Immature natural killer cell (primary cell): ENCODE measurements at regions not wholly inside any gene's neighbourhood (a gene's known extent, or its start where the extent isn't known, plus 50 kb on each side); places are given as distances from the start of the nearest gene placed in this dataset.

ENCODE experiments used
- DNase-seq, 3 donors: peaks; one replicate each; pipeline ENCODE4 v3.0.0; 2022; ENCODE audit warnings: mixed read lengths in 1 of 3
- H3K27ac Mint-ChIP-seq, 6 donors: one replicate each; pipeline ENCODE4 v1.8.0; 2020; ENCODE audit warnings: mixed read lengths in 6 of 6, mild to moderate bottlenecking in 5 of 6, inconsistent platforms in 4 of 6, moderate library complexity in 3 of 6
- H3K27me3 Mint-ChIP-seq, 3 donors: one replicate each; pipeline ENCODE4 v1.8.0; 2020 to 2021; ENCODE audit warnings: low read depth in 3 of 3, mild to moderate bottlenecking in 3 of 3, mixed read lengths in 3 of 3, moderate library complexity in 3 of 3, inconsistent platforms in 1 of 3
- H3K36me3 Mint-ChIP-seq, 3 donors: one replicate each; pipeline ENCODE4 v1.8.0; 2020; ENCODE audit warnings: mixed read lengths in 3 of 3, inconsistent platforms in 2 of 3, mild to moderate bottlenecking in 2 of 3
- H3K4me1 Mint-ChIP-seq, 2 donors: one replicate each; pipeline ENCODE4 v1.8.0; 2020; ENCODE audit warnings: inconsistent platforms in 2 of 2, mild to moderate bottlenecking in 2 of 2, mixed read lengths in 2 of 2, moderate library complexity in 1 of 2
- H3K4me3 Mint-ChIP-seq, 5 donors: one replicate each; pipeline ENCODE4 v1.8.0; 2020; ENCODE audit warnings: mild to moderate bottlenecking in 5 of 5, mixed read lengths in 5 of 5, inconsistent platforms in 3 of 5, moderate library complexity in 3 of 5
- H3K9me3 Mint-ChIP-seq, 6 donors: one replicate each; pipeline ENCODE4 v1.8.0; 2020; ENCODE audit warnings: mild to moderate bottlenecking in 6 of 6, mixed read lengths in 6 of 6, inconsistent platforms in 4 of 6, moderate library complexity in 3 of 6

GRCh38 chr13:78299832-78300623 lies 303.3 kb downstream of the POU4F1 start:
- Mint-ChIP-seq H3K36me3 (peaks cover 0 to 4% (median 0%) of the 10 kb centered on the region in 3 donors), H3K27me3 (no peaks in the 10 kb centered on the region), H3K4me1 (no peaks in the 10 kb centered on the region), H3K27ac (no peak overlapping the region), H3K9me3 (peaks cover 0 to 7% (median under 1%) of the 10 kb centered on the region in 6 donors), H3K4me3 (no peak overlapping the region)
- no peak for DNase-seq

GRCh38 chr13:78298657-78299056 lies 304.7 kb downstream of the POU4F1 start:
- no peaks in the 10 kb centered on the region for H3K4me1 Mint-ChIP-seq

DNA sequence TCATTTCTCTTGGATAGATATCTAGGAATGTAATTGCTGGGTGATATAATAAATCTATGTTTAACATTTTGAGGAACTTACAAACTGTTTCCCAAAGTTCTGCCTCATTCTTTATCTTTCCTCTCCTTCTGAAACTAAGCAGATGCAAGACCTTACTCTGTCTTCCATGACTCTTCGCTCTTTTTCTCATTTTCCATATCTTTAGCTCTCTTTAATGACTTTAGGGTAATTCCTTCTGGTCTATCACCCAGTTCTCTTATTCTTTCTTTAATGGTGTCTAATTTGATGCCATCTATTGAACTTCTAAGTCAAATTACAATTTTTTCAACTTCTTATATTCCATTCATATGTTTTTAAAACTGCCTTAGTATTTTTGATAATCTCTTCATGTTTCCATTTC lies 316.6 kb downstream of the POU4F1 start:
- H3K36me3 Mint-ChIP-seq: no peaks in the 10 kb centered on the region
- H3K4me3 Mint-ChIP-seq: no peak overlapping the region
- no peaks in the 10 kb centered on the region for H3K4me1 Mint-ChIP-seq
- DNase-seq: no peak
- H3K27ac Mint-ChIP-seq: no peak overlapping the region
- H3K27me3 Mint-ChIP-seq: peaks cover 0 to 1% (median 0%) of the 10 kb centered on the region in 3 donors
- peaks cover 5 to 27% (median 10%) of the 10 kb centered on the region in 6 donors for H3K9me3 Mint-ChIP-seq

More at GRCh38 chr13:78298657-78299056, 304.7 kb downstream of the POU4F1 start:
- Mint-ChIP-seq H3K27me3 (no peaks in the 10 kb centered on the region), H3K27ac (no peak overlapping the region), H3K36me3 (peaks cover 0 to 4% (median 0%) of the 10 kb centered on the region in 3 donors), H3K9me3 (peaks cover 0 to 7% (median under 1%) of the 10 kb centered on the region in 6 donors), H3K4me3 (no peak overlapping the region)
- DNase-seq: no peak

GRCh38 chr13:78265098-78265497 lies 338.3 kb downstream of the POU4F1 start:
- H3K27me3 Mint-ChIP-seq: no peaks in the 10 kb centered on the region
- H3K4me3 Mint-ChIP-seq: no peak overlapping the region
- H3K9me3 Mint-ChIP-seq: peaks cover 0 to 4% (median 0%) of the 10 kb centered on the region in 6 donors
- DNase-seq: no peak
- H3K36me3 Mint-ChIP-seq: no peaks in the 10 kb centered on the region
- H3K4me1 Mint-ChIP-seq: no peaks in the 10 kb centered on the region
- H3K27ac Mint-ChIP-seq: no peak overlapping the region

GRCh38 chr13:78258304-78258703 lies 339.7 kb upstream of the EDNRB start:
- Mint-ChIP-seq H3K36me3 (no peaks in the 10 kb centered on the region), H3K9me3 (peaks cover 0 to 5% (median 4%) of the 10 kb centered on the region in 6 donors), H3K4me3 (no peak overlapping the region), H3K27ac (no peak overlapping the region), H3K27me3 (no peaks in the 10 kb centered on the region), H3K4me1 (no peaks in the 10 kb centered on the region)
- DNase-seq: no peak

GRCh38 chr13:78256484-78256883 lies 337.9 kb upstream of the EDNRB start:
- Mint-ChIP-seq H3K4me1 (no peaks in the 10 kb centered on the region), H3K4me3 (no peak overlapping the region), H3K36me3 (no peaks in the 10 kb centered on the region), H3K27me3 (no peaks in the 10 kb centered on the region), H3K27ac (no peak overlapping the region), H3K9me3 (peaks cover 0 to 5% (median 3%) of the 10 kb centered on the region in 6 donors)
- no peak for DNase-seq

DNA sequence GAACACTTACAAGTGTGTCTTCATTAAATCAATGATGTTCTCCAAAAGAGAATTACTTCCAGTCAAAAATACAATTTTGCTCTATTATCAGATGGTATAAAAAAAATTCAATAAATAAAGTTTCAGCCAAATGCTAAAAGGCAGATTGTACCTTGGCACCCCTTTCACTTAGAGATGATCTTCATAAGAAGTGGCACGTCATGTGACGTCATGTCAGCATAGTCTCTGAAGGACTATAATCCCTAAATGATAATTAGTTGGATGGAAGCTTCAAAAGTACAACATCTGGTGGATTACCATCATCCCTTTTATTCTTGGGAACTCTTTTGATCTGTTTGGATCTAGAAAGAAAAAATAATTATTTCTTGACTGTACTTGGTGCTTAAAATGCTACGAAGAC lies 335.5 kb upstream of the EDNRB start:
- Mint-ChIP-seq H3K27me3 (no peaks in the 10 kb centered on the region), H3K36me3 (no peaks in the 10 kb centered on the region), H3K4me3 (no peak overlapping the region), H3K9me3 (peaks cover 0 to 2% (median under 1%) of the 10 kb centered on the region in 6 donors), H3K4me1 (no peaks in the 10 kb centered on the region), H3K27ac (no peak overlapping the region)
- DNase-seq: no peak

GRCh38 chr13:78247362-78247761 lies 328.7 kb upstream of the EDNRB start:
- Mint-ChIP-seq H3K27me3 (peaks cover 0 to 2% (median 0%) of the 10 kb centered on the region in 3 donors), H3K4me1 (no peaks in the 10 kb centered on the region), H3K27ac (no peak overlapping the region), H3K9me3 (peaks cover 0 to 2% (median 0%) of the 10 kb centered on the region in 6 donors), H3K36me3 (no peaks in the 10 kb centered on the region), H3K4me3 (no peak overlapping the region)
- no peak for DNase-seq

DNA sequence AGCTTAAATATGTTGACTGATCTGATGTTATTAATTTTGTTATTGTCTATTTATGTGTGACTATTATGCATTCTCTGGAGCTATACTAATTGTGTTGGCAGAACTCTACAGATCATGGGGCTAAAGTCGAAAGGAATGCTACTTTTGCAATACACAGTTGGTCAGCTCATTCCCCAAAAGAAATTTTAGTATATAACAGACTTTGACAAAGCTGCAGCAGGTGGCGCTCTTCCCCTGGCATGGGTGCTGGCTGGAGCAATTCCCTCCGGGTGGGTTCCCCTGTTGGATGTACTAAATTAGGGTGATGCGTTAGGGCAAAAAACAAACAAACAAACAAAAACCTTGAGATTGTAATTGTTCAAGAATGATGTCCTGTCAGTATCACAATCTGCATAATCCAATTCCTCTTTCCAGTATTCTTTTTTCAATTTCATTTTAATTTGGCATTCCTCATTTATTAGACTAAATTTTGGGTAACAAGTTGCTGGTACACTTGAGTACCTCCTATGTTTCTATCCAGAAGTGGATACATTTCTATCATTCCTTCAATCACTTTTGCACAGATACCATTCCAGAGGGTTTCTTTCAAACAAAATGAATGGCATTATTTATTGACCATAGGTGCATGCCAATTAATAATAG lies 322.8 kb upstream of the EDNRB start:
- Mint-ChIP-seq H3K27me3 (peaks cover 0 to 2% (median 0%) of the 10 kb centered on the region in 3 donors), H3K36me3 (no peaks in the 10 kb centered on the region), H3K27ac (no peak overlapping the region), H3K4me3 (no peak overlapping the region), H3K4me1 (no peaks in the 10 kb centered on the region), H3K9me3 (peaks cover 0 to 3% (median under 1%) of the 10 kb centered on the region in 6 donors)
- no peak for DNase-seq

- H3K4me1 Mint-ChIP-seq: no peaks in the 10 kb centered on the region
- no peak overlapping the region for H3K4me3 Mint-ChIP-seq
- DNase-seq: no peak
- no peak overlapping the region for H3K27ac Mint-ChIP-seq
- peaks cover 0 to 6% (median under 1%) of the 10 kb centered on the region in 6 donors for H3K9me3 Mint-ChIP-seq
- H3K36me3 Mint-ChIP-seq: no peaks in the 10 kb centered on the region
- peaks cover 0 to 2% (median 0%) of the 10 kb centered on the region in 3 donors for H3K27me3 Mint-ChIP-seq
Observed at GRCh38 chr13:78239714-78240113, 321.1 kb upstream of the EDNRB start.

DNA sequence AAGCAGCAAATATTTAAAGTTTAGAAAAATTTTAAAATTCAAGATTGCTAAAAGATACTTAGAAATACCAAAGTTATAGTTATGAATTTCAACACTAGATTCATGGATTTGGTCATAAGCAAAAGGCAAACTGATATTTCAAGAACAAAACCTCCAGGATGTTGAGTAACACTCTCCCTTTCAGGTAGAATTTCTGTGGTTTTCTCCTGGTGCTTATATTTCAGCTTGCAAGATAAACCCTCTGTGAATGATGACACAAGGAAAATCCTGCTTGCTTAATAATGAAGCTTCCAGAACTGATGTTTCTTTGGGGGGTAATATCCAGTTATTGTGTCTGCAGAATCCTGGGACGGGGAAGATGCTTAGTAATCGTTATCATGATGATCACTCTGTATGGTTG lies 320.3 kb upstream of the EDNRB start:
- no peak for DNase-seq
- Mint-ChIP-seq H3K27ac (no peak overlapping the region), H3K36me3 (no peaks in the 10 kb centered on the region), H3K9me3 (peaks cover 0 to 6% (median 3%) of the 10 kb centered on the region in 6 donors), H3K27me3 (peaks cover 0 to under 1% (median 0%) of the 10 kb centered on the region in 3 donors), H3K4me3 (no peak overlapping the region), H3K4me1 (no peaks in the 10 kb centered on the region)

GRCh38 chr13:78228940-78229339 lies 310.3 kb upstream of the EDNRB start:
- no peak for DNase-seq
- Mint-ChIP-seq H3K27me3 (peaks cover 0 to 2% (median 0%) of the 10 kb centered on the region in 3 donors), H3K4me1 (no peaks in the 10 kb centered on the region), H3K4me3 (no peak overlapping the region), H3K36me3 (no peaks in the 10 kb centered on the region), H3K9me3 (peaks cover 0 to 5% (median under 1%) of the 10 kb centered on the region in 6 donors), H3K27ac (no peak overlapping the region)

DNA sequence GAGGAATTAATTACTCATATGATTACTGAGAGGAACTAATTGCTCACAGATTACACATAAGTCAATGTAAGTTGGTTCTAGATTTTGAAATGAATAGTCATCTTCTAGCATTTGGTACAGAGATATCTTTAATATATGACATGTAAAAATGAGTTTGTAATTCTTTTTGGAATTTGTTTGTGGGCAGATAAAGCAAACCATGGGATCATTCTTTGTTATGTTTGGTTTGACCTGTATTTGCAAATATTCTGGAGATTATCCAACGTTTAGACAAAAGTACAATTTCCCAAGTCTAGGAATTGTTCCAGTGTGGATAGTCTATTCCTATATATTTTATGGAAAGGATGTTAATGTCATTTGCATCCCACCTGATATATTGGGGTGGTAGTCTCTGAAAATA lies 309.6 kb upstream of the EDNRB start:
- Mint-ChIP-seq H3K27ac (no peak overlapping the region), H3K4me3 (no peak overlapping the region), H3K36me3 (no peaks in the 10 kb centered on the region), H3K9me3 (peaks cover 0 to 5% (median 0%) of the 10 kb centered on the region in 6 donors), H3K4me1 (no peaks in the 10 kb centered on the region), H3K27me3 (no peaks in the 10 kb centered on the region)
- DNase-seq: no peak

DNA sequence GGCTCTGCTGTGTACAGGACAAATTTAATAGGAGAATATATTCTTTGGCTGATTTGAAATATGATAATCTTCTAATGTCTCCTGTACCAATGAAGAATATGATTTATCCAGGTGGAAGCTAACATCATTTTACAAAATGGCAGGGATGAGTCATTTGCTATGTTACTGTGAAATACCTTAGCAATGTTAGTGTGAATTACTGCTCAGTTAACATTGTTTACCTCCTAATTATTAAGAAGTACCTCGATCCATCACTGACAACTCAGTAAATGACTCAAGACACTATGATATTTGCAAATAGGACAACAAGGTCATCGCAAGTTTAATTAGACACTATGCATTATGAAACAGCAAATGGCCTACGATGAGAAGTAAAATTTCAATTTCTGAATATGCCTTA lies 309.1 kb upstream of the EDNRB start:
- Mint-ChIP-seq H3K27ac (no peak overlapping the region), H3K27me3 (no peaks in the 10 kb centered on the region), H3K9me3 (peaks cover 0 to 3% (median 0%) of the 10 kb centered on the region in 6 donors), H3K4me1 (no peaks in the 10 kb centered on the region), H3K36me3 (no peaks in the 10 kb centered on the region), H3K4me3 (no peak overlapping the region)
- DNase-seq: no peak
